GM12892 (cell line): ENCODE measurements at regions not wholly inside any gene's neighbourhood (a gene's known extent, or its start where the extent isn't known, plus 50 kb on each side); places are given as distances from the start of the nearest gene placed in this dataset.

Experiments
- DNase-seq: peaks from one replicate; pipeline ENCODE4 v3.0.0; 2011; ENCODE audit not compliant: insufficient read length
- FAIRE-seq: peaks from 2 replicates; lab custom pipeline; 2011; peaks lifted over from hg19 to GRCh38; lab: Jason Lieb, UNC
- POLR2A ChIP-seq: IDR thresholded peaks from 2 replicates; pipeline ENCODE4 v1.6.1; 2011; ENCODE audit warnings: low read depth, low read length, control low read depth
- POLR2AphosphoS5 ChIP-seq: IDR thresholded peaks from 2 replicates; pipeline ENCODE4 v1.6.1; 2011; ENCODE audit warnings: low read depth, low read length, control low read depth
- TAF1 ChIP-seq: IDR thresholded peaks from 2 replicates; pipeline ENCODE4 v1.6.1; 2011; ENCODE audit warnings: low read depth, mild to moderate bottlenecking, control low read depth, low read length, borderline replicate concordance

GRCh38 chr21:27423906-27424595 is 457.2 kb upstream of the ADAMTS5 start:
- TF ChIP-seq TAF1 (no peak), POLR2A (no peak), POLR2AphosphoS5 (no peak)
- FAIRE-seq, result no peak
- no peak for DNase-seq

GRCh38 chr21:27423038-27423437 is 456.1 kb upstream of the ADAMTS5 start:
- no peak for TF ChIP-seq TAF1
- no peak for TF ChIP-seq POLR2AphosphoS5
- TF ChIP-seq POLR2A, result no peak
- DNase-seq (no peak), FAIRE-seq (no peak)

- TF ChIP-seq POLR2AphosphoS5 (no peak), POLR2A (no peak), TAF1 (no peak)
- no peak for DNase-seq
- no peak for FAIRE-seq
Observed at GRCh38 chr21:27422435-27422834, 455.5 kb upstream of the ADAMTS5 start.

- TF ChIP-seq POLR2AphosphoS5 (no peak), TAF1 (no peak), POLR2A (no peak)
- DNase-seq (no peak), FAIRE-seq (no peak)
Observed at GRCh38 chr21:27421654-27422053, 454.8 kb upstream of the ADAMTS5 start.

- TF ChIP-seq POLR2A (no peak), TAF1 (no peak), POLR2AphosphoS5 (no peak)
- FAIRE-seq, result no peak
Observed at GRCh38 chr21:27419153-27419552, 452.3 kb upstream of the ADAMTS5 start.

GRCh38 chr21:27418346-27418745 is 451.5 kb upstream of the ADAMTS5 start:
- DNase-seq (no peak), FAIRE-seq (no peak)
- TF ChIP-seq TAF1 (no peak), POLR2A (no peak), POLR2AphosphoS5 (no peak)

More at GRCh38 chr21:27419153-27419552, 452.3 kb upstream of the ADAMTS5 start:
- DNase-seq, result no peak

- FAIRE-seq, result no peak
Observed at GRCh38 chr21:27412530-27412929, 445.6 kb upstream of the ADAMTS5 start.

GRCh38 chr21:27408826-27409225 is 441.9 kb upstream of the ADAMTS5 start:
- no peak for FAIRE-seq
- TF ChIP-seq POLR2A, result no peak
- TF ChIP-seq POLR2AphosphoS5, result no peak
- no peak for TF ChIP-seq TAF1
- no peak for DNase-seq

More at GRCh38 chr21:27412530-27412929, 445.6 kb upstream of the ADAMTS5 start:
- DNase-seq, result no peak
- TF ChIP-seq POLR2A, result no peak
- TF ChIP-seq POLR2AphosphoS5, result no peak
- no peak for TF ChIP-seq TAF1

- FAIRE-seq (no peak), DNase-seq (no peak)
- no peak for TF ChIP-seq POLR2AphosphoS5
- TF ChIP-seq TAF1, result no peak
- TF ChIP-seq POLR2A, result no peak
Observed at GRCh38 chr21:27407271-27407670, 440.4 kb upstream of the ADAMTS5 start.

GRCh38 chr21:27406300-27407009 is 439.6 kb upstream of the ADAMTS5 start:
- TF ChIP-seq TAF1 (no peak), POLR2A (no peak)
- DNase-seq (no peak), FAIRE-seq (no peak)

GRCh38 chr21:27403011-27403410 is 436.1 kb upstream of the ADAMTS5 start:
- FAIRE-seq (no peak), DNase-seq (no peak)
- TF ChIP-seq TAF1, result no peak
- TF ChIP-seq POLR2A, result no peak
- TF ChIP-seq POLR2AphosphoS5, result no peak

GRCh38 chr21:27400045-27400444 is 433.2 kb upstream of the ADAMTS5 start:
- TF ChIP-seq POLR2AphosphoS5 (no peak), TAF1 (no peak), POLR2A (no peak)
- FAIRE-seq (no peak), DNase-seq (no peak)

GRCh38 chr21:27397578-27397977 is 430.7 kb upstream of the ADAMTS5 start:
- FAIRE-seq, result no peak
- no peak for TF ChIP-seq TAF1
- TF ChIP-seq POLR2A, result no peak
- DNase-seq, result no peak

- DNase-seq (no peak), FAIRE-seq (no peak)
- TF ChIP-seq POLR2AphosphoS5, result no peak
- no peak for TF ChIP-seq POLR2A
- no peak for TF ChIP-seq TAF1
Observed at GRCh38 chr21:27393726-27394125, 426.8 kb upstream of the ADAMTS5 start.
